ENCODE measurements at regions not wholly inside any gene's neighbourhood (a gene's known extent, or its start where the extent isn't known, plus 50 kb on each side); places are given as distances from the start of the nearest gene placed in this dataset.

GRCh38 chr2:38223256-38223655 lies 147.3 kb upstream of the CYP1B1 start:
- TF ChIP-seq ISL1 (CRISPR knock-in tag; IDR thresholded peaks at IDR 0.05): no peak
- no peak for TF ChIP-seq PATZ1 (CRISPR knock-in tag; IDR thresholded peaks at IDR 0.05; ENCODE audit: borderline replicate concordance)
- no peak for TF ChIP-seq ZFP30 (CRISPR knock-in tag; IDR thresholded peaks at IDR 0.05)
- no peak for TF ChIP-seq SNAI2 (CRISPR knock-in tag; IDR thresholded peaks at IDR 0.05)
- TF ChIP-seq ARNTL (CRISPR knock-in tag; IDR thresholded peaks at IDR 0.05; ENCODE audit: borderline replicate concordance, low read depth): no peak
- TF ChIP-seq CSDC2 (CRISPR knock-in tag; IDR thresholded peaks at IDR 0.05): no peak
- no peak for TF ChIP-seq ZC3H10 (CRISPR knock-in tag; IDR thresholded peaks at IDR 0.05)
- TF ChIP-seq ZNF70 (CRISPR knock-in tag; IDR thresholded peaks at IDR 0.05): no peak
- TF ChIP-seq OSR1 (CRISPR knock-in tag; IDR thresholded peaks at IDR 0.05): no peak
- TF ChIP-seq RARB (CRISPR knock-in tag; IDR thresholded peaks at IDR 0.05): no peak
- no peak for TF ChIP-seq CSRNP3 (CRISPR knock-in tag; IDR thresholded peaks at IDR 0.05)
- no peak for TF ChIP-seq TOX (CRISPR knock-in tag; IDR thresholded peaks at IDR 0.05; ENCODE audit: borderline replicate concordance)
- no peak for TF ChIP-seq GLIS3 (CRISPR knock-in tag; IDR thresholded peaks at IDR 0.05)
- TF ChIP-seq ZNF8 (CRISPR knock-in tag; IDR thresholded peaks at IDR 0.05): no peak
- TF ChIP-seq CREB5 (CRISPR knock-in tag; IDR thresholded peaks at IDR 0.05; ENCODE audit: low read depth): no peak
- TF ChIP-seq BACH2 (CRISPR knock-in tag; IDR thresholded peaks at IDR 0.05; ENCODE audit: borderline replicate concordance): no peak
- no peak for TF ChIP-seq ZFP3 (CRISPR knock-in tag; IDR thresholded peaks at IDR 0.05)
- no peak for ATAC-seq

GRCh38 chr2:38220164-38220563 lies 144.2 kb upstream of the CYP1B1 start:
- TF ChIP-seq SNAI2 (CRISPR knock-in tag; IDR thresholded peaks at IDR 0.05) (no peak), ZFP3 (CRISPR knock-in tag; IDR thresholded peaks at IDR 0.05) (no peak), ZFP30 (CRISPR knock-in tag; IDR thresholded peaks at IDR 0.05) (no peak), PATZ1 (CRISPR knock-in tag; IDR thresholded peaks at IDR 0.05; ENCODE audit: borderline replicate concordance) (no peak), TOX (CRISPR knock-in tag; IDR thresholded peaks at IDR 0.05; ENCODE audit: borderline replicate concordance) (no peak), ZNF565 (CRISPR knock-in tag; conservative IDR thresholded peaks at IDR 0.05; ENCODE audit: low read depth) (no peak), ARNTL (CRISPR knock-in tag; IDR thresholded peaks at IDR 0.05; ENCODE audit: borderline replicate concordance, low read depth) (no peak), CSRNP3 (CRISPR knock-in tag; IDR thresholded peaks at IDR 0.05) (no peak), ZC3H10 (CRISPR knock-in tag; IDR thresholded peaks at IDR 0.05) (no peak), ZNF70 (CRISPR knock-in tag; IDR thresholded peaks at IDR 0.05) (no peak)
- ATAC-seq: no peak

GRCh38 chr2:38218995-38219394 lies 143.0 kb upstream of the CYP1B1 start:
- ATAC-seq: peak; percentile 30
- peak; percentile 73 for TF ChIP-seq ZNF70 (CRISPR knock-in tag; IDR thresholded peaks at IDR 0.05)
- TF ChIP-seq ISL1 (CRISPR knock-in tag; IDR thresholded peaks at IDR 0.05): no peak
- TF ChIP-seq CSRNP3 (CRISPR knock-in tag; IDR thresholded peaks at IDR 0.05): no peak
- 0 out of 2 replicates have a peak, but pooled peaks have one; percentile 3 for TF ChIP-seq ZNF8 (CRISPR knock-in tag; IDR thresholded peaks at IDR 0.05)
- TF ChIP-seq ZFP3 (CRISPR knock-in tag; IDR thresholded peaks at IDR 0.05): no peak
- TF ChIP-seq BACH2 (CRISPR knock-in tag; IDR thresholded peaks at IDR 0.05; ENCODE audit: borderline replicate concordance): no peak
- no peak for TF ChIP-seq PPARA (CRISPR knock-in tag; IDR thresholded peaks at IDR 0.05; ENCODE audit: borderline replicate concordance)

All from SK-N-SH treated with all-trans-retinoic acid at 6 μM for 48 hours (cell line).